PC-3 (cell line): ENCODE measurements at regions not wholly inside any gene's neighbourhood (a gene's known extent, or its start where the extent isn't known, plus 50 kb on each side); places are given as distances from the start of the nearest gene placed in this dataset.

ENCODE experiments used
- ATAC-seq: fragments of 200-7000 bp; cut with Tn5 transposase; 2 replicates; pipeline ENCODE4 v1.9.1; 2020; ENCODE audit warnings: mild to moderate bottlenecking, moderate library complexity
- BruUV-seq: library from RNA; stranded (reverse); fragments of 400-500 nt; replicated peaks from 2 replicates; lab custom pipeline; 2021; lab: Mats Ljungman, UMichigan
- CTCF ChIA-PET: fragments of 300-600 bp; sonication (Branson Sonifier 250); formaldehyde crosslinking; loops from one replicate; lab custom pipeline; 2022; ENCODE audit warnings: antibody characterized with exemption; lab: Charles Lee
- POLR2A ChIA-PET: fragments of 300-600 bp; sonication (Branson Sonifier 250); formaldehyde crosslinking; loops from one replicate; lab custom pipeline; 2022; ENCODE audit warnings: antibody characterized with exemption; ENCODE audit not compliant: unreplicated experiment; lab: Charles Lee
- DNase-seq: peaks from one replicate; pipeline ENCODE4 v3.0.0-alpha.2; 2015
- H2AFZ ChIP-seq: fragments of 300-600 bp; sonication (generic); 2 replicates; pipeline ENCODE4 v1.6.0; 2016; ENCODE audit warnings: antibody characterized with exemption, low read length
- H3F3A ChIP-seq: fragments of 300-600 bp; sonication (generic); one replicate; pipeline ENCODE4 v1.6.0; 2017; ENCODE audit warnings: antibody characterized with exemption, low read length, control low read depth, mild to moderate bottlenecking; ENCODE audit not compliant: unreplicated experiment
- H3K27ac ChIP-seq: fragments of 300-600 bp; sonication (generic); 2 replicates; pipeline ENCODE4 v1.5.1; 2016; ENCODE audit warnings: mild to moderate bottlenecking, low read length
- H3K27me3 ChIP-seq: fragments of 300-600 bp; sonication (generic); 2 replicates; pipeline ENCODE4 v1.6.1; 2016; ENCODE audit warnings: low read length, mixed read lengths
- H3K36me3 ChIP-seq: fragments of 300-600 bp; sonication (generic); 2 replicates; pipeline ENCODE4 v1.6.1; 2016; ENCODE audit warnings: low read depth, mixed run types, low read length, mixed read lengths
- H3K4me1 ChIP-seq: fragments of 300-600 bp; sonication (generic); 2 replicates; pipeline ENCODE4 v1.5.1; 2016; ENCODE audit warnings: low read length; ENCODE audit not compliant: insufficient read depth
- H3K4me2 ChIP-seq: fragments of 300-600 bp; sonication (generic); 2 replicates; pipeline ENCODE4 v1.6.0; 2016; ENCODE audit warnings: low read length
- H3K4me3 ChIP-seq: fragments of 300-600 bp; sonication (generic); 2 replicates; pipeline ENCODE4 v1.5.1; 2016; ENCODE audit warnings: mild to moderate bottlenecking, low read length, mixed read lengths
- H3K79me2 ChIP-seq: fragments of 300-600 bp; sonication (generic); 2 replicates; pipeline ENCODE4 v1.6.1; 2017; ENCODE audit warnings: low read length, mixed read lengths
- H3K9ac ChIP-seq: fragments of 300-600 bp; sonication (generic); 2 replicates; pipeline ENCODE4 v1.6.0; 2016; ENCODE audit warnings: mild to moderate bottlenecking, low read length
- H3K9me2 ChIP-seq: fragments of 300-600 bp; sonication (generic); replicated peaks from 2 replicates; pipeline ENCODE4 v1.6.1; 2016; ENCODE audit warnings: mixed run types, low read length, mixed read lengths
- H3K9me3 ChIP-seq: fragments of 300-600 bp; sonication (generic); 2 replicates; pipeline ENCODE4 v1.6.1; 2016; ENCODE audit warnings: low read length, mixed read lengths
- H4K20me1 ChIP-seq: fragments of 300-600 bp; sonication (generic); 2 replicates; pipeline ENCODE4 v1.6.1; 2016; ENCODE audit warnings: low read length, mixed read lengths
- EZH2 ChIP-seq: fragments of 300-600 bp; sonication (generic); IDR thresholded peaks from one replicate; pipeline ENCODE4 v1.6.1; 2017; ENCODE audit warnings: antibody characterized with exemption, mild to moderate bottlenecking, low read length; ENCODE audit not compliant: unreplicated experiment
- EZH2phosphoT487 ChIP-seq: fragments of 300-600 bp; sonication (generic); IDR thresholded peaks from 2 replicates; pipeline ENCODE4 v1.6.1; 2018; ENCODE audit warnings: mild to moderate bottlenecking, antibody characterized with exemption, low read length, borderline replicate concordance
- intact Hi-C: fragments of 100-400 bp; cut with micrococcal nuclease; formaldehyde crosslinking; loops from 2 replicates; pipeline ENCODE4 v1.9.0; 2023
- TF ChIP-seq, protein P1 (sequence below): fragments of 300-600 bp; sonication (generic); conservative IDR thresholded peaks from 2 replicates; pipeline ENCODE4 v1.5.1; 2017; ENCODE audit warnings: antibody characterized with exemption, low read depth, mild to moderate bottlenecking, low read length

DNA sequence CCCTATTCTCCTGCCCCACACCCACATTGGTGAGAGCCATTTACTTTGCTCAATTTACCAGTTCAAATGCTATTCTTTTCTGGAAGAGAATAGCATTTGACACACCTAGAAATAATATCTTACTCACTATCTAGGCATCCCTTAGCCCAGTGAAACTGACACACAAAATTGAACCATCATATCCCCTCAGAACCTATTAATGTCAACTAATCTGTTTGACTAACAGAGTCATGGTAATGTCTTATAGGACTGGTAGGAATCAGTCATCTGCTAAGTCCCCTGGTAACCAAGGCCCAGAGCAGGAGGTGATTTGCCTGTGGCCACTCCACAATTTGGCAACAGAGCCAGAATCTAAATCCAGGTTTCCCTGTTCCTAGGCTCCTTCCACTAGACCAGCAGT is 63.3 kb downstream of the PPP1R3C start:
- Histone ChIP-seq H3K9ac (no peak overlapping the region), H3K27ac (peak overlapping the region; percentile 63), H3F3A (no peaks in the 10 kb centered on the region), H4K20me1 (no peaks in the 10 kb centered on the region), H3K79me2 (no peaks in the 10 kb centered on the region), H3K27me3 (no peaks in the 10 kb centered on the region), H3K4me2 (peak overlapping the region; percentile 31; the same call in 1 of the 2 replicates), H3K4me1 (peaks cover 19% of the 10 kb centered on the region; the same call in 1 of the 2 replicates), H3K4me3 (no peak overlapping the region), H2AFZ (no peak overlapping the region), H3K9me2 (no peaks in the 10 kb centered on the region), H3K36me3 (no peaks in the 10 kb centered on the region), H3K9me3 (no peaks in the 10 kb centered on the region)
- TF ChIP-seq EZH2 (no peak), EZH2phosphoT487 (no peak)
- TF ChIP-seq, protein P1, sequence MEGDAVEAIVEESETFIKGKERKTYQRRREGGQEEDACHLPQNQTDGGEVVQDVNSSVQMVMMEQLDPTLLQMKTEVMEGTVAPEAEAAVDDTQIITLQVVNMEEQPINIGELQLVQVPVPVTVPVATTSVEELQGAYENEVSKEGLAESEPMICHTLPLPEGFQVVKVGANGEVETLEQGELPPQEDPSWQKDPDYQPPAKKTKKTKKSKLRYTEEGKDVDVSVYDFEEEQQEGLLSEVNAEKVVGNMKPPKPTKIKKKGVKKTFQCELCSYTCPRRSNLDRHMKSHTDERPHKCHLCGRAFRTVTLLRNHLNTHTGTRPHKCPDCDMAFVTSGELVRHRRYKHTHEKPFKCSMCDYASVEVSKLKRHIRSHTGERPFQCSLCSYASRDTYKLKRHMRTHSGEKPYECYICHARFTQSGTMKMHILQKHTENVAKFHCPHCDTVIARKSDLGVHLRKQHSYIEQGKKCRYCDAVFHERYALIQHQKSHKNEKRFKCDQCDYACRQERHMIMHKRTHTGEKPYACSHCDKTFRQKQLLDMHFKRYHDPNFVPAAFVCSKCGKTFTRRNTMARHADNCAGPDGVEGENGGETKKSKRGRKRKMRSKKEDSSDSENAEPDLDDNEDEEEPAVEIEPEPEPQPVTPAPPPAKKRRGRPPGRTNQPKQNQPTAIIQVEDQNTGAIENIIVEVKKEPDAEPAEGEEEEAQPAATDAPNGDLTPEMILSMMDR, result no peak
- CTCF ChIA-PET, result no interaction called here
- POLR2A ChIA-PET, result no interaction called here
- BruUV-seq, result no TSS peak
- ATAC-seq (peak; percentile 86), DNase-seq (peak; percentile 69)
- intact Hi-C loops, result no loop called here

DNA sequence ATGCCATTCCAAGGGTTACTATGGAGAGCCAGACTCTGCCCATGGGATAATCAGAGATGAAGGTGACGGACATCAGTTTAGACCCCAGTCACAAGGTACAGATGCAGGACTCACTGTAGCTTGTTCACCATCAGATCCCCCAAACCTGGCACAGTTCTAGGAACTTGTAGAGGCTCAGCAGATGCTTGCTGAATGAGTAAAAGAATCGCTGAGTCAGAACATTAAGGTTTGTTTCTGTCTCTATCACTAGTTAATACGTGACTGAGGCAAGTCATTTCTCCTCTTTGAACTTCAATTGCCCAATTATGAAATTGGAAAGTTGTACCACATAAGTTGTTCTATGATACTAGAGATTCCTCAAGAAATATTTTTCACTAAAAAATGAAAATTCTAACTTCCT is 65.1 kb downstream of the PPP1R3C start:
- Histone ChIP-seq H3K9ac (no peak overlapping the region), H2AFZ (no peak overlapping the region), H3K4me2 (no peak overlapping the region), H3K79me2 (no peaks in the 10 kb centered on the region), H3K36me3 (no peaks in the 10 kb centered on the region), H3K4me3 (no peak overlapping the region), H3K9me3 (no peaks in the 10 kb centered on the region), H3K27me3 (no peaks in the 10 kb centered on the region), H3K4me1 (peaks cover 19% of the 10 kb centered on the region; the same call in 1 of the 2 replicates), H4K20me1 (no peaks in the 10 kb centered on the region), H3K9me2 (no peaks in the 10 kb centered on the region), H3K27ac (no peak overlapping the region), H3F3A (no peaks in the 10 kb centered on the region)
- ChIA-PET POLR2A (no interaction called here), CTCF (no interaction called here)
- TF ChIP-seq EZH2phosphoT487, result no peak
- no peak for TF ChIP-seq EZH2
- TF ChIP-seq, protein P1, result no peak
- DNase-seq, result no peak
- intact Hi-C loops, result no loop called here
- ATAC-seq, result no peak
- no TSS peak for BruUV-seq

DNA sequence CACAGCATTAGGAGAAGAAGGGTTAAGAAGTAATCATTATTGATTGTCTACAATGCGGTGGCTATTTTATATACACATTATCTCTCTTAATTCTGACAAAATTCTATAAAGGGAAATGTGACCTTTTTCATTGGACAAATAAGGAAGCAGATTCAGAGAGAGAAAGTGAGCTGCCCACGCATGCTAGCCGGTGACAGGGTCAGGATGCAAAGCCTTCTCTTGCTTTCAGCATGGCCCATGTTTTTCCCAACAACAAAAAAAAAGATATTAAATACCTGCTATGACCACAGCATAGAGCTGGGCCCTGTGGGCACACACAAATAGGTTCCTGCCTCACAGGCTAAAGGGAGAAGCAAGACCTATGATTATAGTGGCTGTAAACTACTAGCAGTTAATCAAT is 66.8 kb downstream of the PPP1R3C start:
- H3K4me2 ChIP-seq, result no peak overlapping the region
- POLR2A ChIA-PET, result no interaction called here
- H3K4me1 ChIP-seq, result peaks cover 19% of the 10 kb centered on the region; the same call in 1 of the 2 replicates
- CTCF ChIA-PET, result no interaction called here
- TF ChIP-seq, protein P1, result no peak
- TF ChIP-seq EZH2 (no peak), EZH2phosphoT487 (no peak)
- no peak overlapping the region for H2AFZ ChIP-seq
- H3K79me2 ChIP-seq, result no peaks in the 10 kb centered on the region
- H3K4me3 ChIP-seq, result no peak overlapping the region
- ATAC-seq (no peak), DNase-seq (no peak)
- H3K27ac ChIP-seq, result no peak overlapping the region
- no peaks in the 10 kb centered on the region for H3K9me2 ChIP-seq
- intact Hi-C loops, result no loop called here
- no peaks in the 10 kb centered on the region for H3K9me3 ChIP-seq
- no peaks in the 10 kb centered on the region for H3K27me3 ChIP-seq
- H3K9ac ChIP-seq, result no peak overlapping the region
- no peaks in the 10 kb centered on the region for H3K36me3 ChIP-seq
- no TSS peak for BruUV-seq
- H4K20me1 ChIP-seq, result no peaks in the 10 kb centered on the region
- H3F3A ChIP-seq, result no peaks in the 10 kb centered on the region
